T follicular helper cell (primary cell): ENCODE measurements at regions not wholly inside any gene's neighbourhood (a gene's known extent, or its start where the extent isn't known, plus 50 kb on each side); places are given as distances from the start of the nearest gene placed in this dataset.

Source experiments
- DNase-seq: peaks from one replicate; pipeline ENCODE4 v3.0.0-alpha.2; 2020; ENCODE audit warnings: low read depth

DNA sequence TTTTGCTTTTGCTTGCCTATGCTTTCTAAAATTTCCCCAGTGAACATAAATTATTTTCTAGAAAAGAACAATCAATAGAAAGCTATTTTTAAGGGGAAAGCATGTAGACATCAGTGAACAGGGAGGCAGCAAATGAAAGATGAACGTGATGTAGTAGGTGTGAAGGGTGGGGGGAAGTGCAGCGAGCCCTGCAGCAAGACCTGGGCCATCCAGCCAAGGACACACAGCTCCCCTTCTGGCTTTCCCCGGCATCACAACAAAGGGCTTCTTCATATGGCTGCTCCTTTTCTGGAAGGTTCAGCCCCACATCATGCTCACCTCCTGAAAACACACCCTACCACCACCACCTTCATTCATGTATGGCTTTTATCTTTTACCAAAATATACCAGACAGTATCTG is 109.2 kb upstream of the ETS2 start:
- no peak for DNase-seq

DNA sequence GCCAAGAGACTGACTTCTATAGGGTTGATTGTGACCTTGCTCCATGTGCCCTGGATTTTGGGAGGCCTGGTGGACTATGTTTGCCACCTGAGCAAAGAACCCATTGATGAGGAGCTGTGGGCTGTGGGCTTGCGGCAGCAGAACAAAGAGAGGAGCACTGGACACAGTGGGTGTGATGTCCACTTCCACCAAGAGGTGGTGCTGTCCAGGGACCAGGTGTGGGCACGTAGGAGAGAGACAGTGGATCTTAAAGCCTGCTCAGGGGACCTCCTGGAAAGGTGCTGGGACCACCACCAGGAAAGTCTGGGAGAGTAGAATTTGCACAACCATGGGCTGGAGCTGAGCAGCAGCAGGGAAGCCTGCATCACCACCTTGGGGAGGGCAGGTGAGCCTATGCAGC is 106.7 kb upstream of the ETS2 start:
- DNase-seq = no peak

DNA sequence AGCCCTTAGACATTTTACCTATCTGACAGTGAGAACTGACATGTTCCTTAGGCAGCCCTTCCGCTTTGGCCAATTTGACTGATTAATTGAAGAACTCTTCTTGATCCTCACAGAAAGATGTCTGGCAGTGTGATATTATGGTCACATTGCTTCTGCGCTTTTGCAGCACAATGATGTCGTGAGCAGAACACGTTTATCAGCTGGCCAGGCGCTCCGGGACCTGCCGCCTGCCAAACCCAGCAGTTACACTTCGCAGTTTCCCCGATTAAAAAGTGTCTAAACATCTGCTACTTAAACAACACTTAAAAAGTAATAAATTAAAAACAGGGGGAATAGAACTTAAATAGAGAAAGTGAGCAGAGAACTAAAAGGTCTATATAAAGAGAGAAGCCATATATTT is 103.5 kb upstream of the ETS2 start:
- DNase-seq = no peak

- DNase-seq = no peak
These were observed 95.9 kb upstream of the ETS2 start for GRCh38 chr21:38709876-38710275.

- DNase-seq = no peak
These were observed 93.7 kb upstream of the ETS2 start for GRCh38 chr21:38712071-38712470.

DNA sequence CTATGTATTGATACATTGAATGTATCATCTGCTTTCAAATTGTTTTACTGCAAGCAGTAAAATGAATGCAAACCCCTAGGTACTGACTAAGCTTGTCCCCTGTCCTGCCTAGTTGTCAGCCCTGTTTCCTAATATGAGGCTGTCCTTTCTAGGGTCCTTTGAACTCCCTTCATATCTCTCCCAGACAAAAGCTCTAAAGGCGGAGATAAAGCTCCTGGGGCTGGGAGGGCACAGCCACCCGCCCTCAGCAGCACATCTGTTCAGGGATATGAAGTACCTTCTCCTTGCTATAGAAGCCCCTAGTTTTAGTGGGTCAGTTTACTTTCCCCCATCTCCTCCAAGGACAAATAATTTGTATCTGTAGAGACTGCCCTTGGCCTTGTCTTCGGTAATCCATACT is 93.1 kb upstream of the ETS2 start:
- no peak for DNase-seq

- DNase-seq = no peak
These were observed 91.5 kb upstream of the ETS2 start for GRCh38 chr21:38714039-38714817.

DNA sequence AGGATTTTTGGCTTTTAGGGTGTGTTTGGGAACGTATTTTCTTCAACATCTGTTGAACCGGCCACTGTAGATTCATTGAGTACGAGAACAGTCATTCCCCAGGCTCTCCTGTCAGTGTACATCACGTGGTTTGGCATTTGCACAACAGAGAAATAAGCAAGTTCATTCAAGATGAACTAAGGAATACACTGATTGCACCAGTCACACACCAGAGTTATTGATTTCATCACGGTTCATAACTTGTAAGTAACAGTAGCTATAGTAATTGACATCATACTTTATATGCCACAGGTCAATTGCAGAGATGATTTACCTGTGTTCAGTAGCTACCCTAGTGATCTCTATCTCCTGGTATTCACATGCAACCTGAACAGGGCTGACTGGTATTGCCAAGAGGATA is 90.7 kb upstream of the ETS2 start:
- no peak for DNase-seq

GRCh38 chr21:38716088-38716487 is 89.6 kb upstream of the ETS2 start:
- no peak for DNase-seq

- DNase-seq = no peak
These were observed 88.8 kb upstream of the ETS2 start for GRCh38 chr21:38716942-38717341.

DNA sequence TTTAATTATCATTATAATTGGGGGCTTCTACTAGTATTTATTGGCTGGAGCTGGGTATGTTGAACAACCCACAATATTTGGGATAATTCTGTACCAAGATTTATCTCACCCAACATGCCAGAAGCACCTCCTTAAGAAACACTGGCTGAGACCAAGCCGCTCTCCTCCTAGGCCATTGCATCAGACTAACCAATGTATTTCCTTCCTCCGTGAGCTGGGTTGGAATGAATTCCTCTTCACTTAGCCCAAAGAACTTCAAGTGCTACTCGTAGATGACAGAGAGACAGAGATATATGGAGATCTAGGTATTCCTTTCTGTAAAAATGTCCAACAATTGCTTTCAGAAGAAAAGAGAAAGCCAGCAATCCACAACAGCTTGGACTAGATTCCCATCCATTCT is 87.2 kb upstream of the ETS2 start:
- DNase-seq = no peak

DNA sequence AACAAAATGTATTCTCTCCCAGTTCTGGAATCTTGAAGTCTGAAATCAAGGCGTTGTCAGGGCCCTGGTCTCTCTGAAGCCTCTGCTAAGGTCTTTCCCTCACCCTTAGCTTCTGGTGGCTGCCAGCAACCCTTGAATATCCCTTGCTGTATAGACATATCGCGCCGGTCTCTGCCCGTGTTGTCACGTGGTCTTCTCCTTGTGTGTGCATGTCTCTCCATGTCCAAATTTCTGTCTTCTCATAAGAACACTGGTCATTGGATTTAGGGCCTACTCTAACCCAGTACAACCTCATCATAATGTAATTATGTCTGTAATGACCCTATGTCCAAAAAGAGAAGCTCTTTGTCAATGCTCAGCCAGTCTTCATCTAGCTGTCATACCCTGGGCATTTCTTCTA is 85.7 kb upstream of the ETS2 start:
- no peak for DNase-seq

DNA sequence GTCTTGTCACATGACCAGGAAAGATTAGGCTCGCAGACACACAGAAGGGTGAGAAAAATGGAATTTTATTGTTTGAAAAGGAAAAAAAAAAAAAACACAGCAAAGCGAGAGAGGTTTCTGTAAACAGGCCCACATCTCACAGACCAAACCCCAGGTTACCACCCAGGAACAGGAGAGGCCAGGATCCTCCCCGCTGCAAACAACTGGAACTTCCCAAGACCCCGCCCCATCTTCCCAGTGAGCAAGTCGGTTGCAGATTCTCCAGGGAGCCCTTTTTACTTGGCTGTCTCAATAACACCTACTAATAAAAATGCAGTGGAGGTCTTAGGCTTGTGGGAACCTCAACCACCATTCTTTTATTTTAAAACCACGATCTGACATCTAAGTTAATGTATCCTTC is 84.7 kb upstream of the ETS2 start:
- no peak for DNase-seq

GRCh38 chr21:38721958-38722357 is 83.8 kb upstream of the ETS2 start:
- no peak for DNase-seq

DNA sequence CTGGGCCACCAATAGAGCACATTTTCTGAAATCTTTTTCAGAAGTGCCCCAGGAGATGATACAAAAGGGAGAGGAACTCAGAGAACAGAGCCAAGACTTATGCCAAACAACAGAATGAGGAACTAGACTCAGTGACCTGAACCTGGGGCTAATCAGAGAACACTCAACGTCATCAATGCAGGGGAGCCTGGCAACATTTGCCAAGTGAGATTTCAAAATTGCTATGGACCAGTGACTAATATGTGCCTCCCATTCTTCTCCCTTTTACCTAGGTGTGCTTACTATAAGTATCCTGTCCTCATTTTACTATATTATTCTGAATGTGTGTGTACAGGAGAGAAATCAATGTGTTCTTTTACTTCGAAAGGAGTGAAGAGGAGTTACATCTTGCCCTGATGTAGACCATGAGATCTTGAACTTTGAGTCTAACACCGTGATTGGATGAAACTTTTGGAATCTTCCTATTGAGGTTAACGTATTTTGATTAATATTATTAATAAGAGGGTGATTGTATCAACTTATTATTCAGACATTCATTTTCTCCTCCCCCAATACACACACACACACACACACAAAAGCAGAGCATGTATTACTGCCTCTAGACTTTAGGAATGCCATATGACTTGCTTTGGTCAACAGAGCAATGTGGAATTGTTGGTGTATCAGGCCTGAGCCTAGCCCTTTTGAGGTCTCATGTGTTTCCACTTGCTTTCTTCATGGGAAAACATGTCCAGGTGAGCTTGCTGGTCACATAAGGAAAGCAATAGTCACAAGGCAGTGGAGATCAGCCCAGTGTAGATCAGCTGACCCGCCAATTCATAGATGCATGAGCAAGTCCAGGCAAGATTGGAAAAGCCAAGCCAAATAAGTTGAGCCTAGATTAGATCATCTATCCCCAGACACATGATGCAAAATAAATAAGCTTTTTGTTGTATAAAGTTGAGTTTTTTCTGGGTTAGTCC is 80.3 kb upstream of the ETS2 start:
- no peak for DNase-seq

DNA sequence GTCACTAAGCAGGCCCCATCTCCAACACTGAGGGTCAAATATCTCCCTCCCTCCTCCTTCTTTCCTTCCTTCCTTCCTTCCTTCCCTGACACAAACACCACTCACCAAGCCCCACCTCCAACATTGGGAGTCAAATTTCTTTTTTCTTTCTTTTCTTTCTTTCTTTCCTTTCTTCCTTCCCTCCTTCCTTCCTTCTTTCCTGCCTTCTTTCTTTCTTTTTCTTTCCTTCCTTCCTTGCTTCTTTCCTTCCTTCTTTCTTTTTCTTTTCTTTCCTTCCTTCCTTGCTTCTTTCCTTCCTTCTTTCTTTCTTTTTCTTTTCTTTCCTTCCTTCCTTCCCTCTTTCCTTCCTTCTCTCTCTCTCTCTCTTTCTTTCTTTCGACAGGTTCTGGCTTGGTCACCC is 79.2 kb upstream of the ETS2 start:
- DNase-seq = no peak

DNA sequence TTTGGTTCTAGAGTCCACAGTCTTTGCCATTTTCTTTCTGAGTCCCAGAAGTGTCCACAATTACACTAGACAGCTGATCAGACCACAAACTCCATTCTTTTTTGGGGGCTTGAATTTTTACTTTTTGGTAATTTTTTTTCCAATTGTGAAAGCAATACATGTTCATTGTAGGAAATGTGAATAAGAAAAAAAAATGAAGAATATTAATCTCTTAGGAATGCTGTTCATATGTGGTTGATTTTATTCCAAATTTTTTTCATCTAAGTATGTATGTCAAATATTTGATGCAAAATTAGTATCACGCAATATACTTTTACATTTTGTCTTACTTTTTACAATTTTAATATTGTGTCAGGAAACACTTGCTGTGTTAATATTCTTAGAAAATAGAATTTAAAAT is 76.4 kb upstream of the ETS2 start:
- DNase-seq = no peak

- no peak for DNase-seq
These were observed 75.9 kb upstream of the ETS2 start for GRCh38 chr21:38729754-38730379.

GRCh38 chr21:38733972-38734546 is 71.7 kb upstream of the ETS2 start:
- DNase-seq = peak; percentile 44

DNA sequence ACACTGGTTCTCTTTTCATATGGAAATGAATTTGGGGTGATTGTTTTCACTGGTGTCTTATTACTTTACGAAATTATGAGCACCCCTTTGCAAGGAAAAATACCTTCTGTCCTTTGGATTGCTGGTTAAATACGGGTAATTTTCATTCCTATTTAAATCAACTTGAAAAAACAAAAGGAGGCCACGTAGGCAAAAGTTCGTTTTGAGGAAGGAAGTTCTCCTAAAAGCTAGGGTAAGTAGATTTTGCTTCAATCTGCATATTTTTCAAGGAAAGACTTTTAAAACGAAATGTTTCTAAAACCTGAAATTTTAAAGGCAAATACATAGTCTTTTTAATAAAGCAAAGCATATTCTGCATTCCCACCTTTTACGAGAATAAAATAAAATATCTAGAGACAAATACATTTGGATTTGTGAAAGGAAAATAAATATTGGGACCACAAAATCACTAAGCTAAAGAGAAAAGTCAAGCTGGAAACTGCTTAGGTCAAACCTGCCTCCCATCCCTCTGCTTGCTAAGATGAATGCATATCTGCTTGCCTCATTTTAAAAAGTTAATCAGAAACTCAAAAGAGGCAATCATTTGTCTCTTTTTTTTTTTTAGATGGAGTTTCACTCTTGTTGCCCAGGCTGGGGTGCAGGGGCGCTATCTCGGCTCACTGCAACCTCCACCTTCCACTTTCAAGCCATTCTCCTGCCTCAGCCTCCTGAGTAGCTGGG is 70.9 kb upstream of the ETS2 start:
- DNase-seq = no peak

- no peak for DNase-seq
These were observed 70.0 kb upstream of the ETS2 start for GRCh38 chr21:38735626-38736206.
